HepG2 (cell line): ENCODE measurements at regions not wholly inside any gene's neighbourhood (a gene's known extent, or its start where the extent isn't known, plus 50 kb on each side); places are given as distances from the start of the nearest gene placed in this dataset.

ENCODE experiments used
- ATAC-seq: fragments of 200-7000 bp; cut with Tn5 transposase; 3 replicates; pipeline ENCODE4 v1.9.1; 2020; ENCODE audit warnings: mild to moderate bottlenecking, moderate library complexity
- BruUV-seq: library from RNA; stranded (reverse); fragments of 400-500 nt; replicated peaks from 2 replicates; lab custom pipeline; 2021; lab: Mats Ljungman, UMichigan
- CTCF ChIA-PET: fragments of 300-600 bp; formaldehyde crosslinking; extraction: SDS; loops from one replicate; lab custom pipeline; 2021; ENCODE audit warnings: low total read pairs, inconsistent platforms, low intra/inter-chr PET ratio; lab: Yijun Ruan, JAX
- POLR2A ChIA-PET: fragments of 350-600 bp; sonication (Branson Sonifier 250); formaldehyde crosslinking; loops from one replicate; lab custom pipeline; 2020; ENCODE audit warnings: antibody characterized with exemption, inconsistent platforms; lab: Yijun Ruan, JAX
- DNase-seq: peaks from one replicate; pipeline ENCODE4 v3.0.0-alpha.2; 2015; ENCODE audit warnings: low spot score
- FAIRE-seq: peaks from 3 replicates; lab custom pipeline; 2011; peaks lifted over from hg19 to GRCh38; lab: Jason Lieb, UNC
- H2AFZ ChIP-seq: one replicate; pipeline ENCODE4 v1.6.1; 2011; ENCODE audit warnings: low read length, inconsistent platforms
- H3K27ac ChIP-seq: fragments of 300-600 bp; 3 replicates; pipeline ENCODE4 v1.8.0; 2011; ENCODE audit warnings: mixed run types, mild to moderate bottlenecking, mixed read lengths, low read length, inconsistent platforms; ENCODE audit not compliant: insufficient read depth; ENCODE audit errors: extremely low read length
- H3K27me3 ChIP-seq, 2 experiments: fragments of 200-600 bp in 1 of 2; 2 replicates in 1 of 2; 3 replicates in 1 of 2; pipeline versions ENCODE4 v1.6.0 to v1.8.0; 2011; ENCODE audit warnings: low read length in 2 of 2, mild to moderate bottlenecking in 2 of 2, moderate library complexity in 2 of 2, inconsistent platforms in 1 of 2; ENCODE audit not compliant: insufficient read depth in 2 of 2, control insufficient read depth in 1 of 2
- H3K36me3 ChIP-seq, 2 experiments: fragments of 200-600 bp in 1 of 2; replicated peaks in 1 of 2; 2 replicates in 1 of 2; 3 replicates in 1 of 2; pipeline versions ENCODE4 v1.5.1 to v1.8.0; 2011; ENCODE audit warnings: low read length in 2 of 2, inconsistent platforms in 1 of 2; ENCODE audit not compliant: insufficient read depth in 2 of 2, control insufficient read depth in 1 of 2
- H3K4me1 ChIP-seq: 2 replicates; pipeline ENCODE4 v1.5.1; 2012; ENCODE audit warnings: low read length, inconsistent platforms; ENCODE audit not compliant: insufficient read depth
- H3K4me2 ChIP-seq: 2 replicates; pipeline ENCODE4 v1.6.0; 2011; ENCODE audit warnings: low read depth, low read length, inconsistent platforms
- H3K4me3 ChIP-seq, 3 experiments: fragments of 200-600 bp in 1 of 3; sonication (generic), shearing (Covaris generic) in 1 of 3; replicated peaks in 1 of 3; 2 replicates each; pipeline ENCODE4 v1.5.1; 2011 to 2016; ENCODE audit warnings: low read length in 3 of 3, inconsistent platforms in 2 of 3, low read depth in 2 of 3, mild to moderate bottlenecking in 2 of 3, control low read depth in 1 of 3, mixed read lengths in 1 of 3; ENCODE audit not compliant: insufficient read depth in 1 of 3
- H3K79me2 ChIP-seq: one replicate; pipeline ENCODE4 v1.6.1; 2011; ENCODE audit warnings: low read length, inconsistent platforms; ENCODE audit not compliant: insufficient read depth
- H3K9ac ChIP-seq: 2 replicates; pipeline ENCODE4 v1.6.0; 2011; ENCODE audit warnings: mild to moderate bottlenecking, low read depth, low read length, inconsistent platforms; ENCODE audit not compliant: insufficient read depth
- H3K9me3 ChIP-seq: 2 replicates; pipeline ENCODE4 v1.5.1; 2012; ENCODE audit warnings: mild to moderate bottlenecking, low read length
- H4K20me1 ChIP-seq: 2 replicates; pipeline ENCODE4 v1.6.0; 2011; ENCODE audit warnings: inconsistent platforms, mild to moderate bottlenecking, low read length, moderate library complexity; ENCODE audit not compliant: insufficient read depth
- FOXK1 ChIP-seq: sonication (generic); formaldehyde crosslinking; IDR thresholded peaks from 2 replicates; pipeline ENCODE4 v1.4.0; 2020; ENCODE audit warnings: low read depth, missing genetic modification reagents, borderline replicate concordance
- HDAC2 ChIP-seq: sonication (generic); formaldehyde crosslinking; IDR thresholded peaks from 2 replicates; pipeline ENCODE4 v1.4.0; 2020; ENCODE audit warnings: missing genetic modification reagents
- JDP2 ChIP-seq: sonication (generic); formaldehyde crosslinking; IDR thresholded peaks from 2 replicates; pipeline ENCODE4 v1.8.1; 2022; ENCODE audit warnings: missing genetic modification reagents, borderline replicate concordance
- MAFF ChIP-seq: IDR thresholded peaks from 2 replicates; pipeline ENCODE4 v1.6.1; 2011; ENCODE audit warnings: low read depth, low read length, improper control_type of control experiment
- MEF2D ChIP-seq: sonication (generic); formaldehyde crosslinking; IDR thresholded peaks from 2 replicates; pipeline ENCODE4 v1.5.1; 2020; ENCODE audit warnings: mild to moderate bottlenecking, missing genetic modification reagents
- PHF20 ChIP-seq: sonication (generic); formaldehyde crosslinking; IDR thresholded peaks from 2 replicates; pipeline ENCODE4 v1.5.0; 2020; ENCODE audit warnings: mild to moderate bottlenecking, missing genetic modification reagents
- SMARCE1 ChIP-seq: fragments of 450-650 bp; IDR thresholded peaks from 2 replicates; pipeline ENCODE4 v1.6.1; 2017; ENCODE audit warnings: borderline replicate concordance
- TFDP1 ChIP-seq: IDR thresholded peaks from 2 replicates; pipeline ENCODE4 v1.6.1; 2016; ENCODE audit warnings: missing compliant biosample characterization, missing genetic modification reagents, borderline replicate concordance
- TIGD3 ChIP-seq: sonication (generic); formaldehyde crosslinking; IDR thresholded peaks from 2 replicates; pipeline ENCODE4 v1.5.1; 2020; ENCODE audit warnings: mild to moderate bottlenecking, missing genetic modification reagents, borderline replicate concordance
- YEATS4 ChIP-seq: sonication (generic); formaldehyde crosslinking; IDR thresholded peaks from 2 replicates; pipeline ENCODE4 v1.4.0; 2020; ENCODE audit warnings: missing genetic modification reagents, borderline replicate concordance
- ZNF605 ChIP-seq: sonication (generic); formaldehyde crosslinking; IDR thresholded peaks from 2 replicates; pipeline ENCODE4 v1.8.0; 2022; ENCODE audit warnings: mild to moderate bottlenecking, missing genetic modification reagents
- ZNF660 ChIP-seq: sonication (generic); formaldehyde crosslinking; IDR thresholded peaks from 2 replicates; pipeline ENCODE4 v1.5.1; 2020; ENCODE audit warnings: mild to moderate bottlenecking, low read depth, missing genetic modification reagents, borderline replicate concordance
- WGBS: methylation state at CpG from one replicate; pipeline ENCODE4 v1.1.6; 2017; ENCODE audit warnings: low lambda C conversion rate; 5-methylcytosine and 5-hydroxymethylcytosine counted together
- in situ Hi-C: cut with HindIII; loops from 2 replicates; pipeline ENCODE4 v1.10.0; 2017; ENCODE audit warnings: low pct_unique_long_range_greater_than_20kb; ENCODE audit not compliant: extremely low pct_ligation_motif_present
- intact Hi-C: fragments of 100-400 bp; cut with micrococcal nuclease; formaldehyde crosslinking; loops from one replicate; pipeline ENCODE4 v1.10.0; 2022; ENCODE audit not compliant: unreplicated experiment
- TF ChIP-seq, protein P1 (sequence below): sonication (generic); formaldehyde crosslinking; conservative IDR thresholded peaks from 2 replicates; pipeline ENCODE4 v1.8.0; 2022; ENCODE audit warnings: low read depth, missing genetic modification reagents
- TF ChIP-seq, protein P2 (sequence below): sonication (generic); formaldehyde crosslinking; IDR thresholded peaks from 2 replicates; pipeline ENCODE4 v1.4.0; 2020; ENCODE audit warnings: low read depth, mild to moderate bottlenecking, missing genetic modification reagents

- H3K4me3 ChIP-seq: no peak overlapping the region
- no peak overlapping the region for H2AFZ ChIP-seq
- no peak for FAIRE-seq
- peaks cover 37% of the 10 kb centered on the region; the same call in 1 of the 2 replicates for H3K9me3 ChIP-seq
- H3K9ac ChIP-seq: no peak overlapping the region
- H3K4me1 ChIP-seq: no peaks in the 10 kb centered on the region
- no peak overlapping the region for H3K27ac ChIP-seq
- TF ChIP-seq MEF2D (CRISPR knock-in tag) (no peak), TIGD3 (CRISPR knock-in tag) (no peak)
- TF ChIP-seq, all 625 proteins: peak for 0
- ATAC-seq (no peak), DNase-seq (no peak)
- intact Hi-C loops (no loop called here), in situ Hi-C loops (no loop called here)
- H3K79me2 ChIP-seq: no peaks in the 10 kb centered on the region
- ChIA-PET CTCF (no interaction called here), POLR2A (no interaction called here)
- H4K20me1 ChIP-seq: no peaks in the 10 kb centered on the region
- H3K36me3 ChIP-seq: no peaks in the 10 kb centered on the region
- no peak overlapping the region for H3K4me2 ChIP-seq
- no TSS peak for BruUV-seq
- 0% methylated on average over 1 of the region's 1 CpG for WGBS
- no peaks in the 10 kb centered on the region for H3K27me3 ChIP-seq
These were observed 86.9 kb downstream of the VCX3A start for GRCh38 chrX:6448003-6448402.

GRCh38 chrX:6446582-6446981 lies 88.3 kb downstream of the VCX3A start:
- H2AFZ ChIP-seq: no peak overlapping the region
- H3K4me3 ChIP-seq: no peak overlapping the region
- intact Hi-C loops: no loop called here
- H3K79me2 ChIP-seq: no peaks in the 10 kb centered on the region
- WGBS: 48% methylated on average over 4 of the region's 4 CpGs
- peaks cover 46% of the 10 kb centered on the region for H3K9me3 ChIP-seq
- H3K36me3 ChIP-seq: no peaks in the 10 kb centered on the region
- H3K4me2 ChIP-seq: no peak overlapping the region
- no peaks in the 10 kb centered on the region for H3K4me1 ChIP-seq
- ATAC-seq (no peak), FAIRE-seq (no peak), DNase-seq (no peak)
- H3K27me3 ChIP-seq: no peaks in the 10 kb centered on the region
- no peak overlapping the region for H3K9ac ChIP-seq
- CTCF ChIA-PET: no interaction called here
- POLR2A ChIA-PET: no interaction called here
- no peaks in the 10 kb centered on the region for H4K20me1 ChIP-seq
- in situ Hi-C loops: no loop called here
- BruUV-seq: no TSS peak
- H3K27ac ChIP-seq: no peak overlapping the region
- TF ChIP-seq, protein P1, sequence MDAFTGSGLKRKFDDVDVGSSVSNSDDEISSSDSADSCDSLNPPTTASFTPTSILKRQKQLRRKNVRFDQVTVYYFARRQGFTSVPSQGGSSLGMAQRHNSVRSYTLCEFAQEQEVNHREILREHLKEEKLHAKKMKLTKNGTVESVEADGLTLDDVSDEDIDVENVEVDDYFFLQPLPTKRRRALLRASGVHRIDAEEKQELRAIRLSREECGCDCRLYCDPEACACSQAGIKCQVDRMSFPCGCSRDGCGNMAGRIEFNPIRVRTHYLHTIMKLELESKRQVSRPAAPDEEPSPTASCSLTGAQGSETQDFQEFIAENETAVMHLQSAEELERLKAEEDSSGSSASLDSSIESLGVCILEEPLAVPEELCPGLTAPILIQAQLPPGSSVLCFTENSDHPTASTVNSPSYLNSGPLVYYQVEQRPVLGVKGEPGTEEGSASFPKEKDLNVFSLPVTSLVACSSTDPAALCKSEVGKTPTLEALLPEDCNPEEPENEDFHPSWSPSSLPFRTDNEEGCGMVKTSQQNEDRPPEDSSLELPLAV: no peak
- no peak for TF ChIP-seq HDAC2
- TF ChIP-seq, protein P2, sequence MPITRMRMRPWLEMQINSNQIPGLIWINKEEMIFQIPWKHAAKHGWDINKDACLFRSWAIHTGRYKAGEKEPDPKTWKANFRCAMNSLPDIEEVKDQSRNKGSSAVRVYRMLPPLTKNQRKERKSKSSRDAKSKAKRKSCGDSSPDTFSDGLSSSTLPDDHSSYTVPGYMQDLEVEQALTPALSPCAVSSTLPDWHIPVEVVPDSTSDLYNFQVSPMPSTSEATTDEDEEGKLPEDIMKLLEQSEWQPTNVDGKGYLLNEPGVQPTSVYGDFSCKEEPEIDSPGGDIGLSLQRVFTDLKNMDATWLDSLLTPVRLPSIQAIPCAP (CRISPR knock-in tag): no peak
- TF ChIP-seq PHF20 (CRISPR knock-in tag): no peak
- TF ChIP-seq ZNF605: no peak
- TF ChIP-seq TFDP1 (CRISPR knock-in tag): no peak
- no peak for TF ChIP-seq YEATS4 (CRISPR knock-in tag)
- TF ChIP-seq SMARCE1: no peak
- TF ChIP-seq JDP2 (CRISPR knock-in tag): no peak
- no peak for TF ChIP-seq MAFF
- TF ChIP-seq FOXK1 (CRISPR knock-in tag): no peak
- TF ChIP-seq ZNF660 (CRISPR knock-in tag): no peak
